ENCODE measurements at regions not wholly inside any gene's neighbourhood (a gene's known extent, or its start where the extent isn't known, plus 50 kb on each side); places are given as distances from the start of the nearest gene placed in this dataset.

- no peak for DNase-seq
Observed at GRCh38 chr10:117638664-117639200, 96.2 kb downstream of the EMX2 start.

- no peak for DNase-seq
Observed at GRCh38 chr10:117640406-117640805, 97.9 kb downstream of the EMX2 start.

GRCh38 chr10:117646718-117647117 lies 104.2 kb downstream of the EMX2 start:
- no peak for DNase-seq

GRCh38 chr10:117647306-117647705 lies 104.8 kb downstream of the EMX2 start:
- DNase-seq = no peak

- no peak for DNase-seq
Observed at GRCh38 chr10:117651121-117651520, 108.6 kb downstream of the EMX2 start.

- DNase-seq = no peak
Observed at GRCh38 chr10:117652228-117653169, 110.0 kb downstream of the EMX2 start.

GRCh38 chr10:117653170-117653515 lies 110.6 kb downstream of the EMX2 start:
- DNase-seq = no peak

- no peak for DNase-seq
Observed at GRCh38 chr10:117654105-117654504, 111.6 kb downstream of the EMX2 start.

- no peak for DNase-seq
Observed at GRCh38 chr10:117656385-117657367, 114.1 kb downstream of the EMX2 start.

- DNase-seq = no peak
Observed at GRCh38 chr10:117661316-117661715, 118.8 kb downstream of the EMX2 start.

- DNase-seq = no peak
Observed at GRCh38 chr10:117662126-117662525, 119.6 kb downstream of the EMX2 start.

GRCh38 chr10:117662751-117663540 lies 120.4 kb downstream of the EMX2 start:
- no peak for DNase-seq

- DNase-seq = no peak
Observed at GRCh38 chr10:117663750-117664149, 121.2 kb downstream of the EMX2 start.

- DNase-seq = no peak
Observed at GRCh38 chr10:117664288-117664687, 121.7 kb downstream of the EMX2 start.

- DNase-seq = no peak
Observed at GRCh38 chr10:117666166-117666565, 123.6 kb downstream of the EMX2 start.

- no peak for DNase-seq
Observed at GRCh38 chr10:117666965-117667364, 124.4 kb downstream of the EMX2 start.

- no peak for DNase-seq
Observed at GRCh38 chr10:117667831-117668230, 125.3 kb downstream of the EMX2 start.

GRCh38 chr10:117668327-117669008 lies 125.9 kb downstream of the EMX2 start:
- DNase-seq = no peak

GRCh38 chr10:117669122-117669521 lies 126.6 kb downstream of the EMX2 start:
- no peak for DNase-seq

GRCh38 chr10:117670116-117670904 lies 127.8 kb downstream of the EMX2 start:
- DNase-seq = no peak
